ENCODE measurements at regions not wholly inside any gene's neighbourhood (a gene's known extent, or its start where the extent isn't known, plus 50 kb on each side); places are given as distances from the start of the nearest gene placed in this dataset.

- TF ChIP-seq ZFX (IDR thresholded peaks at IDR 0.05; ENCODE audit: borderline replicate concordance) = no peak
- TF ChIP-seq, protein P1, sequence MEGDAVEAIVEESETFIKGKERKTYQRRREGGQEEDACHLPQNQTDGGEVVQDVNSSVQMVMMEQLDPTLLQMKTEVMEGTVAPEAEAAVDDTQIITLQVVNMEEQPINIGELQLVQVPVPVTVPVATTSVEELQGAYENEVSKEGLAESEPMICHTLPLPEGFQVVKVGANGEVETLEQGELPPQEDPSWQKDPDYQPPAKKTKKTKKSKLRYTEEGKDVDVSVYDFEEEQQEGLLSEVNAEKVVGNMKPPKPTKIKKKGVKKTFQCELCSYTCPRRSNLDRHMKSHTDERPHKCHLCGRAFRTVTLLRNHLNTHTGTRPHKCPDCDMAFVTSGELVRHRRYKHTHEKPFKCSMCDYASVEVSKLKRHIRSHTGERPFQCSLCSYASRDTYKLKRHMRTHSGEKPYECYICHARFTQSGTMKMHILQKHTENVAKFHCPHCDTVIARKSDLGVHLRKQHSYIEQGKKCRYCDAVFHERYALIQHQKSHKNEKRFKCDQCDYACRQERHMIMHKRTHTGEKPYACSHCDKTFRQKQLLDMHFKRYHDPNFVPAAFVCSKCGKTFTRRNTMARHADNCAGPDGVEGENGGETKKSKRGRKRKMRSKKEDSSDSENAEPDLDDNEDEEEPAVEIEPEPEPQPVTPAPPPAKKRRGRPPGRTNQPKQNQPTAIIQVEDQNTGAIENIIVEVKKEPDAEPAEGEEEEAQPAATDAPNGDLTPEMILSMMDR (IDR thresholded peaks at IDR 0.05) = no peak
Observed at GRCh38 chr18:51622702-51623101, 425.2 kb upstream of the MEX3C start.

All from 22Rv1 (cell line).